CD4-positive, alpha-beta T cell treated with Interleukin-10 for 1 hour (primary cell): ENCODE measurements at regions not wholly inside any gene's neighbourhood (a gene's known extent, or its start where the extent isn't known, plus 50 kb on each side); places are given as distances from the start of the nearest gene placed in this dataset.
"Not testable (repeated sequence)": the region's sequence is repeated elsewhere in the genome, so short reads cannot be mapped to it uniquely, and the experiment has no call there.

Experiments
- DNase-seq: peaks from one replicate; pipeline ENCODE4 v3.0.0-alpha.2; 2020

- DNase-seq: no peak
Measured at GRCh38 chr6:145143379-145143778, 591.9 kb downstream of the EPM2A start.

- no peak for DNase-seq
Measured at GRCh38 chr6:145147559-145147958, 587.8 kb downstream of the EPM2A start.

GRCh38 chr6:145147981-145148749 is 587.2 kb downstream of the EPM2A start:
- DNase-seq: no peak

GRCh38 chr6:145148776-145149175 is 586.5 kb downstream of the EPM2A start:
- no peak for DNase-seq

GRCh38 chr6:145151624-145152023 is 583.7 kb downstream of the EPM2A start:
- no peak for DNase-seq

- DNase-seq: no peak
Measured at GRCh38 chr6:145153495-145153894, 581.8 kb downstream of the EPM2A start.

GRCh38 chr6:145155411-145155810 is 579.9 kb downstream of the EPM2A start:
- DNase-seq: no peak

GRCh38 chr6:145155873-145156782 is 579.2 kb downstream of the EPM2A start:
- no peak for DNase-seq

- not testable (repeated sequence) for DNase-seq
Measured at GRCh38 chr6:145158636-145159035, 576.7 kb downstream of the EPM2A start.

- DNase-seq: no peak
Measured at GRCh38 chr6:145159921-145160320, 575.4 kb downstream of the EPM2A start.

GRCh38 chr6:145161501-145161900 is 573.8 kb downstream of the EPM2A start:
- no peak for DNase-seq

- DNase-seq: no peak
Measured at GRCh38 chr6:145169726-145170224, 565.5 kb downstream of the EPM2A start.

- DNase-seq: no peak
Measured at GRCh38 chr6:145175470-145175869, 559.9 kb downstream of the EPM2A start.

GRCh38 chr6:145178391-145178790 is 556.9 kb downstream of the EPM2A start:
- DNase-seq: no peak

GRCh38 chr6:145187491-145188206 is 547.7 kb downstream of the EPM2A start:
- no peak for DNase-seq

- DNase-seq: no peak
Measured at GRCh38 chr6:145189836-145190235, 545.5 kb downstream of the EPM2A start.

- no peak for DNase-seq
Measured at GRCh38 chr6:145194389-145194788, 540.9 kb downstream of the EPM2A start.

- no peak for DNase-seq
Measured at GRCh38 chr6:145199961-145200360, 535.4 kb downstream of the EPM2A start.

GRCh38 chr6:145204301-145204700 is 531.0 kb downstream of the EPM2A start:
- no peak for DNase-seq

- DNase-seq: no peak
Measured at GRCh38 chr6:145206247-145206907, 528.9 kb downstream of the EPM2A start.

- DNase-seq: no peak
Measured at GRCh38 chr6:145208474-145208873, 526.8 kb downstream of the EPM2A start.

GRCh38 chr6:145209272-145209671 is 526.0 kb downstream of the EPM2A start:
- no peak for DNase-seq

- no peak for DNase-seq
Measured at GRCh38 chr6:145212813-145213212, 522.5 kb downstream of the EPM2A start.
